Bone marrow (tissue), 2 donors: ENCODE measurements at regions not wholly inside any gene's neighbourhood (a gene's known extent, or its start where the extent isn't known, plus 50 kb on each side); places are given as distances from the start of the nearest gene placed in this dataset.
A peak's percentile ranks its signal among the peaks of the same experiment; 100 is the strongest.

Experiments
- DNase-seq, 2 donors: peaks; one replicate each; lab custom pipeline; 2025; lab: John Stamatoyannopoulos, UW

- DNase-seq: no peak
These were observed 281.7 kb upstream of the ATP5MC3 start for GRCh38 chr2:175463169-175463568.

GRCh38 chr2:175462246-175462645 lies 280.7 kb upstream of the ATP5MC3 start:
- no peak for DNase-seq

GRCh38 chr2:175461839-175462238 lies 280.3 kb upstream of the ATP5MC3 start:
- no peak for DNase-seq

GRCh38 chr2:175457895-175458448 lies 276.5 kb upstream of the ATP5MC3 start:
- no peak for DNase-seq

- DNase-seq: no peak
These were observed 273.5 kb upstream of the ATP5MC3 start for GRCh38 chr2:175454953-175455389.

GRCh38 chr2:175450029-175450760 lies 268.7 kb upstream of the ATP5MC3 start:
- no peak for DNase-seq

GRCh38 chr2:175449616-175450015 lies 268.1 kb upstream of the ATP5MC3 start:
- DNase-seq: no peak

- DNase-seq: no peak
These were observed 264.7 kb upstream of the ATP5MC3 start for GRCh38 chr2:175446201-175446600.

- DNase-seq: no peak
These were observed 263.8 kb upstream of the ATP5MC3 start for GRCh38 chr2:175445281-175445680.

- DNase-seq: no peak
These were observed 260.9 kb upstream of the ATP5MC3 start for GRCh38 chr2:175442441-175442840.

GRCh38 chr2:175441181-175441761 lies 259.8 kb upstream of the ATP5MC3 start:
- no peak for DNase-seq

- DNase-seq: no peak
These were observed 257.9 kb upstream of the ATP5MC3 start for GRCh38 chr2:175439416-175439815.

- no peak for DNase-seq
These were observed 255.7 kb upstream of the ATP5MC3 start for GRCh38 chr2:175437167-175437566.

GRCh38 chr2:175436076-175436475 lies 254.6 kb upstream of the ATP5MC3 start:
- no peak for DNase-seq

GRCh38 chr2:175435012-175435411 lies 253.5 kb upstream of the ATP5MC3 start:
- DNase-seq: no peak

GRCh38 chr2:175432793-175433192 lies 251.3 kb upstream of the ATP5MC3 start:
- no peak for DNase-seq

- DNase-seq: no peak
These were observed 250.5 kb upstream of the ATP5MC3 start for GRCh38 chr2:175432021-175432420.

GRCh38 chr2:175431101-175431946 lies 249.8 kb upstream of the ATP5MC3 start:
- DNase-seq: no peak

- no peak for DNase-seq
These were observed 248.7 kb upstream of the ATP5MC3 start for GRCh38 chr2:175430236-175430635.

GRCh38 chr2:175418224-175418835 lies 236.8 kb upstream of the ATP5MC3 start:
- no peak for DNase-seq

- DNase-seq: peak in 1 of 2 donors; percentile 5
These were observed 233.5 kb upstream of the ATP5MC3 start for GRCh38 chr2:175414882-175415487.
